ENCODE measurements at regions not wholly inside any gene's neighbourhood (a gene's known extent, or its start where the extent isn't known, plus 50 kb on each side); places are given as distances from the start of the nearest gene placed in this dataset.
A peak's percentile ranks its signal among the peaks of the same experiment; 100 is the strongest.

DNA sequence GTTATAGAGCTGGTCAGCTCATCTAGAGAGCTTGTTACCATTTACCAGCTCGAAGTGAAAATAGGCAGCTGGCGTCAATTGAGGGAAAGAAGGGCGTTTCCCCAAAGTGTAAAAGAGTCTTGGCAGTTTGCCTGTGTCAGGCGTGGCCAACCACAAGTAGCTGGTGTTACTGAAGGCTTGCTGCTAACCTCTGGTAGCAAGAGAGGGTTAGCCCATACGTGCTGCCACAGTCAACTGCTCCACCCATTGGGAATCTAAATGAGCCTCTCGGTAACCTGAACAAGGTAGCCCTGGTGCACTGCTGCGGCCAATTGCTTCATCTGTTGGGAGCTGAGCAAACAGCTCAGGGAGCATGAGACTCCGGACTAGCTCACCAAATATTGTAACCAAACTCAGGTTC lies 314.9 kb upstream of the SLITRK5 start:
- Histone ChIP-seq H3K4me3 (no peak overlapping the region), H3K27ac (no peak overlapping the region), H3K4me1 (replicated peaks in 1 of 2) (no peaks in the 10 kb centered on the region)
- peak in 3 of 8 experiments; percentile 63 to 94 (median 82) for ATAC-seq (replicated peaks in 6 of 8)
- in situ Hi-C loops (cut with MboI; ENCODE audit: low pct_unique_long_range_greater_than_20kb in 2 of 9, low sequenced_read_pairs in 9 of 9, unreplicated experiment in 9 of 9): no loop called here
- 0 to 100% (median 86%) methylated on average over 1 to 8 of the region's 8 CpGs; no CpG with 5 or more reads in 3 of the 10 experiments for WGBS, 10 experiments

DNA sequence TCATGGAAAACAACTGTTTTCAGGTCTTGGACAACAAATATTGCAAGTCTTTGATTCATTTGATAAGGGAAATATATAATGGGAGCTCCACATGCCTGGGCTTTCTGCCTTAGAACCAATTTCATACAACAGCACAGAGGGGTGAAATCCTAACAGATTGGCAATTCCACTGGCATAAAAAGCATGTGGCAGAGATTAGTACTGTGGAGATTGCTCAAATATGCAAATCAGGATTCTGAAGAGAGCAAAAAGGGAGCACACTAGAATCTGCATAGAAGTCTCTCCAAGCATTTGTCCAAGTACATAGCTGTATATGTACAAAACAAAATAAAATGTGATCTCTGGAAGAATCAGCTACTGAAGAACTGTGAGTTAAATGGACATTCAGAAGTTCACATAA lies 312.9 kb upstream of the SLITRK5 start:
- ATAC-seq (replicated peaks in 6 of 8): peak in 1 of 8 experiments; percentile 61
- Histone ChIP-seq H3K4me3 (no peak overlapping the region), H3K4me1 (replicated peaks in 1 of 2) (no peaks in the 10 kb centered on the region), H3K27ac (no peak overlapping the region)
- in situ Hi-C loops (cut with MboI; ENCODE audit: low pct_unique_long_range_greater_than_20kb in 2 of 9, low sequenced_read_pairs in 9 of 9, unreplicated experiment in 9 of 9): no loop called here

DNA sequence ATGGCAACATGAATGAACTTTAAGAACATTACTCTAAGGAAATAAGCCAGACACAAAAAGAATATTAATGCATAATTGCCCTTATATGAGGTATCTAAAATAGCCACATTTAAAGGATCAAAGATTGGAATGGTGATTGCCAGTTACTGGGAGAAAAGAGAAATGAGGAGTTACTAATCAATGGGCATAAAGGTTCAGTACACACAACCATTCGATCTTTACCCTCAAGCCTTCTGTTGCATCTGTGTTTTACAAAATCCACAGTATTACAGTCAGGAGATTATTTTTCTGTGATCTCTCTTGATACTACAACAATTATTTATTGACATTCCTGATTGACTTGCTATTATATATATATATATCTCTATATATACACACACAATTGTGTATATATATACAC lies 310.0 kb upstream of the SLITRK5 start:
- 17 to 100% (median 86%) methylated on average over 1 of the region's 1 CpG; no CpG with 5 or more reads in 1 of the 10 experiments for WGBS, 10 experiments
- H3K4me1 ChIP-seq (replicated peaks in 1 of 2): no peaks in the 10 kb centered on the region
- H3K4me3 ChIP-seq: no peak overlapping the region
- H3K27ac ChIP-seq: no peak overlapping the region
- in situ Hi-C loops (cut with MboI; ENCODE audit: low pct_unique_long_range_greater_than_20kb in 2 of 9, low sequenced_read_pairs in 9 of 9, unreplicated experiment in 9 of 9): no loop called here
- no peak for ATAC-seq (replicated peaks in 6 of 8)

DNA sequence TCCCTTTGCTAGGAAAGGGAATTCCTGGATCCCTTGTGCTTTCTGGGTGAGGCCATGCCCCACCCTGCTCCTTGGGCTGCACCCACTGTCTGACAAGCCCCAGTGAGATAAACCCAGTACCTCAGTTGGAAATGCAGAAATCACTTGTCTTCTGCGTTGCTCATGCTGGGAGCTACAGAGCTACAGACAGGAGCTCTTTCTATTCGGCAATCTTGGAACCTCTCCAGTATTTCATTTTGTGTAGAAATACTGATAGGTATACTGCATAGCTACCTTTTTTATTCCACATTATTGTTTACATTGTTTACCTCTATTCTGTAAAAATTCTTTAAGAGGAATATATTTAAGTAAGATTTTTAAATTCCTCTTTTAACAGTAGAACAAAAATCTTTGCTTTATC lies 302.5 kb upstream of the SLITRK5 start:
- Histone ChIP-seq H3K4me3 (no peak overlapping the region), H3K4me1 (replicated peaks in 1 of 2) (no peaks in the 10 kb centered on the region), H3K27ac (no peak overlapping the region)
- WGBS, 10 experiments: 0 to 100% (median 72%) methylated on average over 1 to 2 of the region's 2 CpGs; no CpG with 5 or more reads in 2 of the 10 experiments
- no peak for ATAC-seq (replicated peaks in 6 of 8)
- in situ Hi-C loops (cut with MboI; ENCODE audit: low pct_unique_long_range_greater_than_20kb in 2 of 9, low sequenced_read_pairs in 9 of 9, unreplicated experiment in 9 of 9): no loop called here

DNA sequence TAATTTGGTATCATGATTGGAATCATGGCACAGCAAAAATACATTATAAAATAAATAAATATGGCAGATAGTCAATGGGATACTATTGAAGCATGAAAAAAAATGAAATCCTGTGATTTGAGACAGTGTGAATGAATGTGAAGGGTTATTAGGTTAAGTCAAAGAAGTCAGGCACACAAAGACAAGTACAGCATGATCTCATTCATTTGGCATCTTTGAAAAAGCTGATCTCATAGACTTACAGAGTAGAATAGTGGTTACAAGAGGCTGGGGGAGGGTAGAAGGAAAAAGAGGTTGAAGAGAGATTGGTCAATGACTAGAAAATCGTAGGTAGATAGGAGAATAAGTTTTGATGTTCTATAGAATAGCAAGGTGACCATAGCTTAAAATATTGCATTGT lies 295.1 kb upstream of the SLITRK5 start:
- no peak for ATAC-seq (replicated peaks in 6 of 8)
- no peaks in the 10 kb centered on the region for H3K4me1 ChIP-seq (replicated peaks in 1 of 2)
- no peak overlapping the region for H3K4me3 ChIP-seq
- WGBS, 10 experiments: 0 to 100% (median 89%) methylated on average over 1 of the region's 1 CpG; no CpG with 5 or more reads in 3 of the 10 experiments
- no peak overlapping the region for H3K27ac ChIP-seq
- in situ Hi-C loops (cut with MboI; ENCODE audit: low pct_unique_long_range_greater_than_20kb in 2 of 9, low sequenced_read_pairs in 9 of 9, unreplicated experiment in 9 of 9): no loop called here

DNA sequence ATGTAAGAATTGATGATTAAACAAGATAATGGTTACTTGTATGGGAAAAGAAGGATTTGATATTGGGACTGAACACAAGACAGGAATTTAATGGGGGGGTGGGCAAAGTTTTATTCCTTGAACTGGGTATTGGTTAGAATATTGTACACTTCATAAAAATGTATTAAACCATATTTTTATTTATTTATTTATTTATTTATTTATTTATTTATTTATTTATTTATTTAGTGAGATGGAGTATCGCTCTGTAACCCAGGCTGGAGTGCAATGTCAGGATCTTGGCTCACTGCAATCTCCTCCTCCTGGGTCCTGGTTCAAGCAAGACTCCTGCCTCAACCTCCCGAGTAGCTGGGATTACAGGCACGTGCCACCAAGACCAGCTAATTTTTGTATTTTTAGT lies 287.1 kb upstream of the SLITRK5 start:
- ATAC-seq (replicated peaks in 6 of 8): no peak
- Histone ChIP-seq H3K27ac (no peak overlapping the region), H3K4me1 (replicated peaks in 1 of 2) (no peaks in the 10 kb centered on the region), H3K4me3 (no peak overlapping the region)
- 0 to 100% (median 89%) methylated on average over 1 to 3 of the region's 3 CpGs; no CpG with 5 or more reads in 2 of the 10 experiments for WGBS, 10 experiments
- in situ Hi-C loops (cut with MboI; ENCODE audit: low pct_unique_long_range_greater_than_20kb in 2 of 9, low sequenced_read_pairs in 9 of 9, unreplicated experiment in 9 of 9): no loop called here

DNA sequence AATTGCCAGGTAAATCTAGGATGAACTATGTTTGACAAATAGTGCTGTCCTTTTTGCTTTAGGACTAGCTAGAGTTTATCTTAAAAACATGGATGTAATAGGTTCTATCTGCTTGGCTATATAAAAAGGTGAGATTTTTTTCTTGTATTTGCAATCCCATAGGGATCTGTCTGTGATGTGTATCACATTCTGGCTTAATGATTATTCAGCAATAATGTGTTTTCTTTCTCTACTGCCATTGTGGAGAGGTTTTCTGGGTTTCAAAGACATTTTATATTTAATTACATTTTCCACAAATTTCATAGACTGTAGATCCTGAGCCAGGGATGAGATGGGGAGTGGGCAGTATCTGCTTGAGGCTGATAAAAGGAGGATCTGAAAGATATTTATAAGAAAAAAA lies 277.8 kb upstream of the SLITRK5 start:
- Histone ChIP-seq H3K27ac (no peak overlapping the region), H3K4me1 (replicated peaks in 1 of 2) (peaks cover 0 to 4% of the 10 kb centered on the region in 2 donors), H3K4me3 (no peak overlapping the region)
- in situ Hi-C loops (cut with MboI; ENCODE audit: low pct_unique_long_range_greater_than_20kb in 2 of 9, low sequenced_read_pairs in 9 of 9, unreplicated experiment in 9 of 9): no loop called here
- ATAC-seq (replicated peaks in 6 of 8): no peak

DNA sequence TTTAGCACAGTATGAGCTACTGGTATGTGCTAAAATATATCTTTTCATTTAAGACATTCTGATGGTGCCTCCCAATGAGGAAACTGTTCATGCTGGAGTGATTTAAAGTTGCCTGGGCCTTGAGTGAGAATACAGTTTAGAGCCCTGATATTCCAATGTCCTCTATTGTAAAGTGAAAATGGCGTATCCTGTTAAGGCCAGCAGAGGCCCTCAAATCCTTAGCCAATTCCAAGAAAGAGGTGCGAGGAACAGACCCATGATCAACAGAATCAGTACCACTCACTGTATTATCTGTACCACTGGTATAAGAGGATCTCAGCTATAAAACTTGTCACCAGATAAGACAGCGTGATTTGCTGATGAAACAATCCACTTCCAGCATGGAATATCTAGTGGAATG lies 273.1 kb upstream of the SLITRK5 start:
- no peak overlapping the region for H3K4me3 ChIP-seq
- ATAC-seq (replicated peaks in 6 of 8): no peak
- H3K4me1 ChIP-seq (replicated peaks in 1 of 2): peaks cover 0 to 4% of the 10 kb centered on the region in 2 donors
- in situ Hi-C loops (cut with MboI; ENCODE audit: low pct_unique_long_range_greater_than_20kb in 2 of 9, low sequenced_read_pairs in 9 of 9, unreplicated experiment in 9 of 9): no loop called here
- H3K27ac ChIP-seq: no peak overlapping the region
- WGBS, 10 experiments: 0 to 100% (median 60%) methylated on average over 1 to 3 of the region's 3 CpGs; no CpG with 5 or more reads in 3 of the 10 experiments

DNA sequence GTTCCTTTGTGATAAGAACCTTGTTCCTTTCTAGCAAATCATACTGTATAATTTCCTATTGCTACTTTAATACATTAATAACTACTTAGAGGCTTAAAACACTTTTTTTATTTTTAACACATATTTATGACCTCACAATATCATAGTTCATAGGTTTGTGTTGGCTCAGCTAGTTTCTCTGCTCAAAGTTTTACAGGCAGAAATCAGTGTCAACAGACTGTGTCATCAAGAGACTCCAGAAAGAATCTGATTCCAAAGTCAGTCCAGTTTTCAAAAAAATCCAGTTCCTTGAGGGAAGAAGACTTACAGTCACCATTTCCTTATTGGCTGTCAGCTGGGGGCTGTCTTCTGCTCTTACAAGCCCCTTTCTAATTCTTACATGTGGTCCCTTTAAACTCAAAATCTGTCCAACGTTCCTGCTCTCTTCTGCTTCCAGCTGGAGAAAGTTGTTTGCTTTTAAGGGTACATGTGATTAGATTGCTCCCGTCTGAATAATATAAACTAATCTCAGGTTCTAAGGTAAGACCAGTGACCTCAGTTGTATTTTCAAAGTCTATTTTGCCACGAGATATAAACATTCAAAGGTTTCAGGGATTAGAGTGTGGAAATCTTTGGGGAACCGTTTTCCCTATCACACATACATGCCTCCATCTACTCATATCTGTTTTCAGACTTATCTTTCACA lies 267.3 kb upstream of the SLITRK5 start:
- 0 to 100% (median 57%) methylated on average over 1 to 4 of the region's 4 CpGs for WGBS, 10 experiments
- Histone ChIP-seq H3K27ac (no peak overlapping the region), H3K4me3 (no peak overlapping the region), H3K4me1 (replicated peaks in 1 of 2) (no peaks in the 10 kb centered on the region)
- in situ Hi-C loops (cut with MboI; ENCODE audit: low pct_unique_long_range_greater_than_20kb in 2 of 9, low sequenced_read_pairs in 9 of 9, unreplicated experiment in 9 of 9): no loop called here
- no peak for ATAC-seq (replicated peaks in 6 of 8)

DNA sequence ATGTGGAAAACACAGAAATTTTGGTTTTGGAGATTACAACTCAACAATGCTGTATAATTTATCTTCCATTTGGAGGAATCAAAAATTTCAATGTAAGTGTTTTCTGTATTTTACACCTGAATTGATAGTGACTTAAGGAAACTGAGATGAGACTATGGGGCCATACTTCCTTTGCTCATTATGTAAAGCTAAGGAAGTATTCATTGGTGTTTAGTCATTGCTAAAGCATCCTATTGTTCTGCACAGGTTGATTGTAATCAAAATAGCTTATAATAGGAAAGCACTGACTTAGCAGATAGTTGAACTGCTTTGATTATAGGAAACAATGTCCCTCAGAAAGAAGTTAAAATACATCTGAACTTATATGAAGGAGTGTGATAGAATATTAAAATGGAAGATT lies 244.4 kb upstream of the SLITRK5 start:
- ATAC-seq (replicated peaks in 6 of 8): no peak
- no peaks in the 10 kb centered on the region for H3K4me1 ChIP-seq (replicated peaks in 1 of 2)
- in situ Hi-C loops (cut with MboI; ENCODE audit: low pct_unique_long_range_greater_than_20kb in 2 of 9, low sequenced_read_pairs in 9 of 9, unreplicated experiment in 9 of 9): no loop called here
- H3K4me3 ChIP-seq: no peak overlapping the region
- no peak overlapping the region for H3K27ac ChIP-seq

DNA sequence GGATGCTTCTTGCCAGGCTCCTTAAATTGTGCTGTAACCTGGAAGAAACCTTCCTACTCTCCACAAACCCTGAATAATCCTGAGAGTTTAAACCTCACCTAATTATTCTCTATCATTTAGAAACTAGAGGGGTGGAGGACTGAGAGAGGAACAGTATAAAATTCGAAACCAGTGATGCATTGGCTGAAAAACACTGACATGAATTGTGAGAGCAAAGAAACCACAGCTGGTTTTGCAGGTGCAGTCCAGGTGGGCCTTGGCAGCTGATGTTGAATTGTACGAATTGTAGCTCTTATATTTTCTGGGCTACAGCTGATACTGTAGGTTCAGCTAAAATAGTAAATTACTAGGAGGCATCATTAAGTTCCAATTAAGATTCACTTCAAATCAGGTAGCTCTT lies 227.0 kb upstream of the SLITRK5 start:
- no peak for ATAC-seq (replicated peaks in 6 of 8)
- H3K4me3 ChIP-seq: no peak overlapping the region
- 0 to 94% (median 20%) methylated on average over 1 to 2 of the region's 2 CpGs; no CpG with 5 or more reads in 2 of the 10 experiments for WGBS, 10 experiments
- in situ Hi-C loops (cut with MboI; ENCODE audit: low pct_unique_long_range_greater_than_20kb in 2 of 9, low sequenced_read_pairs in 9 of 9, unreplicated experiment in 9 of 9): no loop called here
- H3K27ac ChIP-seq: no peak overlapping the region
- no peaks in the 10 kb centered on the region for H3K4me1 ChIP-seq (replicated peaks in 1 of 2)

DNA sequence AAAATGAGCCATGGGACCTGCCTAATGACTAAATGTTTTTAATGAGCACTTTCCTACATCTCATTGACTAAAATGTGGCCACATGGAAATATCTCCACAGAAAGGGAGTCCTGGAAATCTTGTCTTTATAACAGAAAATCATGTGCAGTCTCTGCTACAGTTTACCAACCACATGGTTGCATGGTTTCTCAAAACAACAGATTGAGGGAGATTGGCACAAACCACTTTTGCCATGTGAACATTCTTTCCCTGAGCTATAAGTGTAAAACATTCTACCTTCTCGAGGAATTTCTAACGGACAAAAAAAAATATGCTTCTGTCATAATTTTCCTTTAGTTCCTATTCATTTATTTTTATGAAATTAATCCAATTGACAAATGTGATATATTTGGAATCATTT lies 218.9 kb upstream of the SLITRK5 start:
- 9 to 100% (median 87%) methylated on average over 2 of the region's 2 CpGs for WGBS, 10 experiments
- Histone ChIP-seq H3K4me1 (replicated peaks in 1 of 2) (peaks cover 0 to 4% of the 10 kb centered on the region in 2 donors), H3K4me3 (no peak overlapping the region), H3K27ac (no peak overlapping the region)
- no peak for ATAC-seq (replicated peaks in 6 of 8)
- in situ Hi-C loops (cut with MboI; ENCODE audit: low pct_unique_long_range_greater_than_20kb in 2 of 9, low sequenced_read_pairs in 9 of 9, unreplicated experiment in 9 of 9): no loop called here

DNA sequence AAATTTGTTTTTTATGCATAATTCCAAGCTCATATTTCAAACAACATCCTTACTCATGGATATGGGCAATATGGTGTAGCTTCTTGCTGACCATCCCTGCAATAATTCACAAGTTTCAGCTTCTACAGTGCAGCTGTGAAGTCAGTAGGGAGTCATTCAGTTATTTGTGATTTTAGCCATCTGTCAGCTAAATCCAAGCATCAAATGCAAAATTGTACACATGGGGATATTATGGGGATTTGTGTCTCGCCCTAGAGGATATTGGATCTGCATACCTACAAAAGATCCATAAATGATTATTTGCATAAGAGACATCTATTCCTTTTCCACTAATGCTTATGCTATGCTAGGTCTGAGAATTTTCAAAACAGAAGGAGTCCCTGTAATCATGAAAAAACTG lies 217.9 kb upstream of the SLITRK5 start:
- in situ Hi-C loops (cut with MboI; ENCODE audit: low pct_unique_long_range_greater_than_20kb in 2 of 9, low sequenced_read_pairs in 9 of 9, unreplicated experiment in 9 of 9): no loop called here
- ATAC-seq (replicated peaks in 6 of 8): peak in 5 of 8 experiments; percentile 20 to 99 (median 43)
- WGBS, 10 experiments: 0 to 88% (median 50%) methylated on average over 1 of the region's 1 CpG; no CpG with 5 or more reads in 5 of the 10 experiments
- Histone ChIP-seq H3K27ac (no peak overlapping the region), H3K4me3 (no peak overlapping the region), H3K4me1 (replicated peaks in 1 of 2) (peaks cover 0 to 4% of the 10 kb centered on the region in 2 donors)

DNA sequence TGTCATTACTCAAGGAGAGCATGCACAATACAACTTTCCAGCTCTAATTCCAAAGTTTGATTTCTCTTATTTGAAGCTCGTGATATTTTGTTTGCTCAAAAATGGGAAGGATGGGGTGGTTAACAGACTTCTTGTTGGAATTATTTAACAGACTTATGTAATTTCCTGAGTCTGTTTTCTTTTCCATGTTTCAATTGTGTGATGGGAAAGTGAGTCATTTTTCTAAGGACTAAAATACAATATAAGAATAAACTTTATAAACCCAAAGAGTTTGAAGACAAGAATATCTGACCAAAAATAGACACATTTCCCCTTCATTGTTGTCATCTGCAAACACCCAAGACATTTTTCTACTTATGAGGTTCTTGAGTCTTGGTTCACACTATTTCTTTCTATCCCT lies 211.8 kb upstream of the SLITRK5 start:
- Histone ChIP-seq H3K4me1 (replicated peaks in 1 of 2) (no peaks in the 10 kb centered on the region), H3K27ac (no peak overlapping the region), H3K4me3 (no peak overlapping the region)
- ATAC-seq (replicated peaks in 6 of 8): no peak
- in situ Hi-C loops (cut with MboI; ENCODE audit: low pct_unique_long_range_greater_than_20kb in 2 of 9, low sequenced_read_pairs in 9 of 9, unreplicated experiment in 9 of 9): no loop called here
- 0 to 75% (median 33%) methylated on average over 1 of the region's 1 CpG; no CpG with 5 or more reads in 1 of the 10 experiments for WGBS, 10 experiments
